ENCODE measurements at regions not wholly inside any gene's neighbourhood (a gene's known extent, or its start where the extent isn't known, plus 50 kb on each side); places are given as distances from the start of the nearest gene placed in this dataset.

GRCh38 chr7:69189406-69189805 lies 408.9 kb upstream of the AUTS2 start:
- Histone ChIP-seq H2AFZ (ENCODE audit: low read depth, low read length) (no peak overlapping the region), H3K27ac (ENCODE audit: low read depth, low read length) (no peak overlapping the region), H3K4me1 (ENCODE audit: insufficient read depth, low read length) (no peaks in the 10 kb centered on the region), H3K4me3 (ENCODE audit: insufficient read depth, low read depth, low read length) (no peak overlapping the region), H3K27me3 (ENCODE audit: insufficient read depth, low read length) (no peaks in the 10 kb centered on the region), H3K9me3 (ENCODE audit: insufficient read depth, low read depth, low read length) (no peaks in the 10 kb centered on the region), H4K20me1 (ENCODE audit: insufficient read depth, low read length) (no peaks in the 10 kb centered on the region), H3K79me2 (ENCODE audit: insufficient read depth, low read length) (no peaks in the 10 kb centered on the region), H3K9ac (ENCODE audit: low read length) (no peak overlapping the region), H3K4me2 (ENCODE audit: low read length) (no peak overlapping the region), H3K36me3 (ENCODE audit: insufficient read depth, low read length) (no peaks in the 10 kb centered on the region)
- Mint-ChIP-seq H3K27ac (ENCODE audit: unreplicated experiment) (no peak overlapping the region), H3K4me1 (ENCODE audit: low read depth, unreplicated experiment) (no peaks in the 10 kb centered on the region), H3K4me3 (ENCODE audit: unreplicated experiment) (no peak overlapping the region), H3K36me3 (ENCODE audit: low read depth, unreplicated experiment) (no peaks in the 10 kb centered on the region), H3K27me3 (ENCODE audit: low read depth, unreplicated experiment) (no peaks in the 10 kb centered on the region), H3K9me3 (ENCODE audit: unreplicated experiment) (peaks cover 10% of the 10 kb centered on the region)
- TF ChIP-seq, protein P1, sequence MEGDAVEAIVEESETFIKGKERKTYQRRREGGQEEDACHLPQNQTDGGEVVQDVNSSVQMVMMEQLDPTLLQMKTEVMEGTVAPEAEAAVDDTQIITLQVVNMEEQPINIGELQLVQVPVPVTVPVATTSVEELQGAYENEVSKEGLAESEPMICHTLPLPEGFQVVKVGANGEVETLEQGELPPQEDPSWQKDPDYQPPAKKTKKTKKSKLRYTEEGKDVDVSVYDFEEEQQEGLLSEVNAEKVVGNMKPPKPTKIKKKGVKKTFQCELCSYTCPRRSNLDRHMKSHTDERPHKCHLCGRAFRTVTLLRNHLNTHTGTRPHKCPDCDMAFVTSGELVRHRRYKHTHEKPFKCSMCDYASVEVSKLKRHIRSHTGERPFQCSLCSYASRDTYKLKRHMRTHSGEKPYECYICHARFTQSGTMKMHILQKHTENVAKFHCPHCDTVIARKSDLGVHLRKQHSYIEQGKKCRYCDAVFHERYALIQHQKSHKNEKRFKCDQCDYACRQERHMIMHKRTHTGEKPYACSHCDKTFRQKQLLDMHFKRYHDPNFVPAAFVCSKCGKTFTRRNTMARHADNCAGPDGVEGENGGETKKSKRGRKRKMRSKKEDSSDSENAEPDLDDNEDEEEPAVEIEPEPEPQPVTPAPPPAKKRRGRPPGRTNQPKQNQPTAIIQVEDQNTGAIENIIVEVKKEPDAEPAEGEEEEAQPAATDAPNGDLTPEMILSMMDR (IDR thresholded peaks at IDR 0.05; ENCODE audit: insufficient read depth, low read depth, low read length) = no peak
- no peak for TF ChIP-seq EZH2 (IDR thresholded peaks at IDR 0.05; ENCODE audit: insufficient read depth, low read length)
- no peak for FAIRE-seq
- no peak for DNase-seq (ENCODE audit: low read depth)

DNA sequence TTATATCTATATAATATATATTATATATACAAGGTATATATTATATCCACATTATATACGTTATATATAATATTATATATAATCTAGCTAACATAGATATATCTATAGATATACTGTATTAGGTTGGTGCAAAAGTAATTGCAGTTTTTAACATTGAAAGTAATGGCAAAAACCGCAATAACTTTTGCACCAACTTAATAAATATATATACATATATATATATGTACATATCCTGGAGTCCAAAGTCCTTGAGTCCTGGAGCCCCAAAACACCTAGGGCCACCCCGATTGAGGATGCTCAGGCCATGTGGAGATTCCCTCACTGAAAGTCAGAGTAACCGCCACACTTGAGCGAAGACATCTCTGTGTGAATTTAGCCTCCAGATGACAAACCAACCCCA lies 408.2 kb upstream of the AUTS2 start:
- Mint-ChIP-seq H3K4me1 (ENCODE audit: low read depth, unreplicated experiment) (no peaks in the 10 kb centered on the region), H3K27me3 (ENCODE audit: low read depth, unreplicated experiment) (no peaks in the 10 kb centered on the region), H3K9me3 (ENCODE audit: unreplicated experiment) (peaks cover 7% of the 10 kb centered on the region), H3K4me3 (ENCODE audit: unreplicated experiment) (no peak overlapping the region), H3K36me3 (ENCODE audit: low read depth, unreplicated experiment) (no peaks in the 10 kb centered on the region), H3K27ac (ENCODE audit: unreplicated experiment) (no peak overlapping the region)
- H3K27ac ChIP-seq (ENCODE audit: low read depth, low read length) = no peak overlapping the region
- H3K4me1 ChIP-seq (ENCODE audit: insufficient read depth, low read length) = no peaks in the 10 kb centered on the region
- no peak overlapping the region for H2AFZ ChIP-seq (ENCODE audit: low read depth, low read length)
- H3K79me2 ChIP-seq (ENCODE audit: insufficient read depth, low read length) = no peaks in the 10 kb centered on the region
- DNase-seq (ENCODE audit: low read depth) (no peak), FAIRE-seq (no peak)
- TF ChIP-seq, protein P1 (IDR thresholded peaks at IDR 0.05; ENCODE audit: insufficient read depth, low read depth, low read length) = no peak
- H4K20me1 ChIP-seq (ENCODE audit: insufficient read depth, low read length) = no peaks in the 10 kb centered on the region
- H3K36me3 ChIP-seq (ENCODE audit: insufficient read depth, low read length) = no peaks in the 10 kb centered on the region
- no peak overlapping the region for H3K4me2 ChIP-seq (ENCODE audit: low read length)
- H3K9me3 ChIP-seq (ENCODE audit: insufficient read depth, low read depth, low read length) = no peaks in the 10 kb centered on the region
- H3K27me3 ChIP-seq (ENCODE audit: insufficient read depth, low read length) = no peaks in the 10 kb centered on the region
- H3K4me3 ChIP-seq (ENCODE audit: insufficient read depth, low read depth, low read length) = no peak overlapping the region
- H3K9ac ChIP-seq (ENCODE audit: low read length) = no peak overlapping the region

DNA sequence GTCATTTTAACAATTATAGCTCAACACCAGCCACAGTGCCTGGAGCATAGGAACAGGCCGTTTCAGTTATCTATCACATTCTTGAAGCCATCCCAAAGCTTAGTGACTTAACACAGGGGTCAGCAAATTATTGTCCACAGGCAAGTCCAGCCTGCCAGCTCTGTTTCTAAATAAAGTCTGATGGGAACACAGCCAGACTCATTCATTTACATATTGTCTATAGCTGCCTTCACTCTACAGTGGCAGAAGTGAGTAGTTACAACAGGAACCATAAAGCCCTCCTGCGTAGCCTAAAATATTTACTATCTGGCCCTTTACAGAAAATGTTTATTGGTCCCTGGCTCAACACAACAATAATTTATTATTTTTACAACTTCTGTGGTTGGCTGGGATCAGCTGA lies 407.5 kb upstream of the AUTS2 start:
- TF ChIP-seq, protein P1 (IDR thresholded peaks at IDR 0.05; ENCODE audit: insufficient read depth, low read depth, low read length) = no peak
- no peak for TF ChIP-seq EZH2 (IDR thresholded peaks at IDR 0.05; ENCODE audit: insufficient read depth, low read length)
- Histone ChIP-seq H3K4me3 (ENCODE audit: insufficient read depth, low read depth, low read length) (no peak overlapping the region), H3K9me3 (ENCODE audit: insufficient read depth, low read depth, low read length) (no peaks in the 10 kb centered on the region), H3K4me1 (ENCODE audit: insufficient read depth, low read length) (no peaks in the 10 kb centered on the region), H4K20me1 (ENCODE audit: insufficient read depth, low read length) (no peaks in the 10 kb centered on the region), H3K27me3 (ENCODE audit: insufficient read depth, low read length) (no peaks in the 10 kb centered on the region), H3K36me3 (ENCODE audit: insufficient read depth, low read length) (no peaks in the 10 kb centered on the region), H3K4me2 (ENCODE audit: low read length) (no peak overlapping the region), H3K9ac (ENCODE audit: low read length) (no peak overlapping the region), H3K27ac (ENCODE audit: low read depth, low read length) (no peak overlapping the region), H3K79me2 (ENCODE audit: insufficient read depth, low read length) (no peaks in the 10 kb centered on the region), H2AFZ (ENCODE audit: low read depth, low read length) (no peak overlapping the region)
- H3K27ac Mint-ChIP-seq (ENCODE audit: unreplicated experiment) = no peak overlapping the region
- H3K27me3 Mint-ChIP-seq (ENCODE audit: low read depth, unreplicated experiment) = no peaks in the 10 kb centered on the region
- FAIRE-seq (no peak), DNase-seq (ENCODE audit: low read depth) (no peak)
- H3K4me1 Mint-ChIP-seq (ENCODE audit: low read depth, unreplicated experiment) = no peaks in the 10 kb centered on the region
- H3K4me3 Mint-ChIP-seq (ENCODE audit: unreplicated experiment) = no peak overlapping the region
- peaks cover 7% of the 10 kb centered on the region for H3K9me3 Mint-ChIP-seq (ENCODE audit: unreplicated experiment)
- H3K36me3 Mint-ChIP-seq (ENCODE audit: low read depth, unreplicated experiment) = no peaks in the 10 kb centered on the region

Measured in astrocyte (in vitro differentiated cells and primary cell).